ENCODE measurements at regions not wholly inside any gene's neighbourhood (a gene's known extent, or its start where the extent isn't known, plus 50 kb on each side); places are given as distances from the start of the nearest gene placed in this dataset.

DNA sequence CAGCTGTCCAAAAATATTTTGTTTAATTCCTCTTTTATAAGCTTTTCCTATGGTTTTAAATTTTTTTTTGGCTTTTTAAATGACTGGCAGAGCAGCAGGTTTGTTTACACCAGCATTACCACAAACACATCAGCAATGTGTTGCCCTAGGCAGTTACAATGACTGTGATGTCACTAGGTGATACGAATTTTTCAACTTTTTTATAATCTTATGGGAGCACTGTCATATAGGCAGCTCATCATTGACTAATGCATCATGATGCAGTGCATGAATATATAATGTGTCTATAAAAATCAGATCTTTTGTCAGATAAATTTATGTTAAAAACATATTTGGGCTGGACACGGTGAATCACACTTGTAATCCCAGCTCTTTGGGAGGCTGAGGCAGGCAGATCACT is 231.6 kb upstream of the SLIT2 start:
- Histone ChIP-seq H3K4me1 (ENCODE audit: insufficient read depth, low read length) (no peaks in the 10 kb centered on the region), H3K9ac (ENCODE audit: extremely low read depth, insufficient read length, low read length) (no peak overlapping the region), H4K8ac (replicated peaks; ENCODE audit: insufficient read length, low read depth, low read length) (no peak overlapping the region), H2AK5ac (ENCODE audit: insufficient read length, low read length) (no peak overlapping the region), H3K4me2 (ENCODE audit: insufficient read depth, insufficient read length, low read length) (no peak overlapping the region), H3K79me1 (ENCODE audit: insufficient read depth, low read depth, low read length, poor library complexity, severe bottlenecking) (no peaks in the 10 kb centered on the region), H3K18ac (ENCODE audit: insufficient read length, low read depth, low read length) (no peak overlapping the region), H3K23ac (ENCODE audit: insufficient read length, low read depth, low read length) (no peak overlapping the region), H3K56ac (ENCODE audit: insufficient read length, low read depth, low read length) (no peak overlapping the region), H2BK12ac (ENCODE audit: insufficient read length, low read depth, low read length) (no peak overlapping the region), H3K14ac (ENCODE audit: insufficient read depth, low read length) (no peak overlapping the region), H3K27me3 (ENCODE audit: insufficient read depth, low read length) (no peaks in the 10 kb centered on the region), H2BK120ac (ENCODE audit: low read depth, low read length, poor library complexity, severe bottlenecking) (no peak overlapping the region), H2BK5ac (ENCODE audit: insufficient read length, low read length) (no peak overlapping the region), H2AFZ (ENCODE audit: low read length) (no peak overlapping the region), H4K91ac (ENCODE audit: insufficient read length, low read depth, low read length) (no peak overlapping the region), H4K5ac (ENCODE audit: insufficient read length, low read depth, low read length) (no peak overlapping the region), H3K27ac (ENCODE audit: insufficient read length, low read depth, low read length) (no peak overlapping the region), H3K9me3 (ENCODE audit: control insufficient read depth, low read depth, low read length) (no peaks in the 10 kb centered on the region), H3K4ac (ENCODE audit: low read depth, low read length) (no peak overlapping the region), H2BK20ac (ENCODE audit: low read depth, low read length, poor library complexity, severe bottlenecking) (no peak overlapping the region), H2BK15ac (ENCODE audit: low read depth, low read length) (no peak overlapping the region), H3K79me2 (ENCODE audit: insufficient read depth, low read length) (no peaks in the 10 kb centered on the region), H4K20me1 (ENCODE audit: control insufficient read depth, insufficient read depth, insufficient read length) (no peaks in the 10 kb centered on the region), H3K23me2 (ENCODE audit: insufficient read length, low read depth, low read length, poor library complexity, severe bottlenecking) (no peaks in the 10 kb centered on the region), H3T11ph (ENCODE audit: low read length) (no peak overlapping the region)
- Mint-ChIP-seq H3K27me3 (ENCODE audit: low read depth) (no peaks in the 10 kb centered on the region), H3K9me3 (peaks cover 3 to 11% of the 10 kb centered on the region in 2 experiments; a peak in 4 of 5 replicates), H3K4me3 (no peak overlapping the region), H3K4me1 (no peaks in the 10 kb centered on the region), H3K36me3 (ENCODE audit: insufficient read depth in 1 of 3, low read depth in 3 of 3) (peaks cover 3 to 4% (median 3%) of the 10 kb centered on the region in 3 experiments; a peak in 5 of 7 replicates), H3K27ac (no peak overlapping the region)
- TF ChIP-seq, protein P1, sequence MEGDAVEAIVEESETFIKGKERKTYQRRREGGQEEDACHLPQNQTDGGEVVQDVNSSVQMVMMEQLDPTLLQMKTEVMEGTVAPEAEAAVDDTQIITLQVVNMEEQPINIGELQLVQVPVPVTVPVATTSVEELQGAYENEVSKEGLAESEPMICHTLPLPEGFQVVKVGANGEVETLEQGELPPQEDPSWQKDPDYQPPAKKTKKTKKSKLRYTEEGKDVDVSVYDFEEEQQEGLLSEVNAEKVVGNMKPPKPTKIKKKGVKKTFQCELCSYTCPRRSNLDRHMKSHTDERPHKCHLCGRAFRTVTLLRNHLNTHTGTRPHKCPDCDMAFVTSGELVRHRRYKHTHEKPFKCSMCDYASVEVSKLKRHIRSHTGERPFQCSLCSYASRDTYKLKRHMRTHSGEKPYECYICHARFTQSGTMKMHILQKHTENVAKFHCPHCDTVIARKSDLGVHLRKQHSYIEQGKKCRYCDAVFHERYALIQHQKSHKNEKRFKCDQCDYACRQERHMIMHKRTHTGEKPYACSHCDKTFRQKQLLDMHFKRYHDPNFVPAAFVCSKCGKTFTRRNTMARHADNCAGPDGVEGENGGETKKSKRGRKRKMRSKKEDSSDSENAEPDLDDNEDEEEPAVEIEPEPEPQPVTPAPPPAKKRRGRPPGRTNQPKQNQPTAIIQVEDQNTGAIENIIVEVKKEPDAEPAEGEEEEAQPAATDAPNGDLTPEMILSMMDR (conservative IDR thresholded peaks at IDR 0.05): no peak
- no CpG with 5 or more reads among the region's 2 CpGs for WGBS (ENCODE audit: extremely low coverage, insufficient read length, low lambda C conversion rate)
- no peak for DNase-seq
